ENCODE measurements at regions not wholly inside any gene's neighbourhood (a gene's known extent, or its start where the extent isn't known, plus 50 kb on each side); places are given as distances from the start of the nearest gene placed in this dataset.

DNA sequence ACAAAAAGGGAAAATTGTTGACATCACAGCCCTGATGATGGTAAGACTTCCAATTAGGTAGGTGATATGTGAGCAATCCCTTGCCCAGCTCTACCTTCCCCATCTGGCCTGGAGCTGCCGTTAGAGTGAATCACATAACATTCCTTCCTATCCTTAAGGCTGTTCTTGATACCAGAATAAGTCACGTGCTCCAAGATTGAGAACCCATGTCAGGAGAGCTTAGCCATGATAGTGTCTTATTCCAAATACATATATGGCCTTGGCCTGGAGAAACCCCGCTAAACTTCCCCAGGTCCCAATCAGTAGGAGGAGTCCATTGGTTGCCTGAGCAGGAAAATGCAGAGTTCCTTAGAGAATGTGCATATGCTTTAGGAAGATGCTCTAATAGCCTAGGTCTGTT lies 70.0 kb upstream of the ACVR2A start:
- Histone ChIP-seq H3K4me1 (ENCODE audit: control insufficient read depth in 2 of 3, insufficient read depth in 2 of 3, low read depth in 1 of 3, low read length in 3 of 3) (no peaks in the 10 kb centered on the region), H3K27me3 (ENCODE audit: control insufficient read depth, insufficient read depth, low read length) (no peaks in the 10 kb centered on the region), H3K4me3 (ENCODE audit: low read length in 3 of 3) (no peak overlapping the region), H3K27ac (ENCODE audit: low read depth in 2 of 2, low read length in 2 of 2) (no peak overlapping the region), H3K9ac (ENCODE audit: low read length in 3 of 3) (no peak overlapping the region), H3K36me3 (ENCODE audit: control insufficient read depth in 2 of 3, insufficient read depth in 3 of 3, low read length in 3 of 3) (no peaks in the 10 kb centered on the region), H3K9me3 (ENCODE audit: control insufficient read depth in 2 of 3, insufficient read depth in 1 of 3, low read length in 3 of 3) (no peaks in the 10 kb centered on the region)
- TF ChIP-seq, protein P1, sequence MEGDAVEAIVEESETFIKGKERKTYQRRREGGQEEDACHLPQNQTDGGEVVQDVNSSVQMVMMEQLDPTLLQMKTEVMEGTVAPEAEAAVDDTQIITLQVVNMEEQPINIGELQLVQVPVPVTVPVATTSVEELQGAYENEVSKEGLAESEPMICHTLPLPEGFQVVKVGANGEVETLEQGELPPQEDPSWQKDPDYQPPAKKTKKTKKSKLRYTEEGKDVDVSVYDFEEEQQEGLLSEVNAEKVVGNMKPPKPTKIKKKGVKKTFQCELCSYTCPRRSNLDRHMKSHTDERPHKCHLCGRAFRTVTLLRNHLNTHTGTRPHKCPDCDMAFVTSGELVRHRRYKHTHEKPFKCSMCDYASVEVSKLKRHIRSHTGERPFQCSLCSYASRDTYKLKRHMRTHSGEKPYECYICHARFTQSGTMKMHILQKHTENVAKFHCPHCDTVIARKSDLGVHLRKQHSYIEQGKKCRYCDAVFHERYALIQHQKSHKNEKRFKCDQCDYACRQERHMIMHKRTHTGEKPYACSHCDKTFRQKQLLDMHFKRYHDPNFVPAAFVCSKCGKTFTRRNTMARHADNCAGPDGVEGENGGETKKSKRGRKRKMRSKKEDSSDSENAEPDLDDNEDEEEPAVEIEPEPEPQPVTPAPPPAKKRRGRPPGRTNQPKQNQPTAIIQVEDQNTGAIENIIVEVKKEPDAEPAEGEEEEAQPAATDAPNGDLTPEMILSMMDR (IDR thresholded peaks at IDR 0.05; ENCODE audit: borderline replicate concordance, extremely low read depth, insufficient read depth) = no peak
- FAIRE-seq (no peak), DNase-seq (no peak)
- intact Hi-C loops (cut with DNase I) = no loop called here

DNA sequence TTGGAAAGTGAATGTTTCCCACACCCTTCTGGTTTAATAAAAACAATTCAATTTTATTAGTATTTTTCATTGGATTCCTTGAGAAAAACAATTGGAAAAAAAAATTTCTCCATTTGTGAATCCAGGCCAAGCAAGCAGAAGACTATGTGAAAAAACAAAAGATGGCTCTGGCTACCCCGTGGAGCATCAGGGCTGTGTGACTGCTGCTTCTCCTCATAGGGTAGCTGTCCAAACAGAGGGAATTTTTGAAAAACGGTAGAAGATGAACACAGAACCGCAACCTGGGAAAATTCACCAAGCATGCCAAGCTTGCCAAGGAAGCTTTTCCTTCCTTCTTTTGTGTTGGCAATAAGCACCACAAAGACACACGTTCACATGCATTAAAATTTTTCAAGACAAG lies 71.3 kb upstream of the ACVR2A start:
- Histone ChIP-seq H3K9me3 (ENCODE audit: control insufficient read depth in 2 of 3, insufficient read depth in 1 of 3, low read length in 3 of 3) (no peaks in the 10 kb centered on the region), H3K4me3 (ENCODE audit: low read length in 3 of 3) (no peak overlapping the region), H3K27ac (ENCODE audit: low read depth in 2 of 2, low read length in 2 of 2) (no peak overlapping the region), H3K4me1 (ENCODE audit: control insufficient read depth in 2 of 3, insufficient read depth in 2 of 3, low read depth in 1 of 3, low read length in 3 of 3) (no peaks in the 10 kb centered on the region), H3K9ac (ENCODE audit: low read length in 3 of 3) (no peak overlapping the region), H3K27me3 (ENCODE audit: control insufficient read depth, insufficient read depth, low read length) (no peaks in the 10 kb centered on the region), H3K36me3 (ENCODE audit: control insufficient read depth in 2 of 3, insufficient read depth in 3 of 3, low read length in 3 of 3) (no peaks in the 10 kb centered on the region)
- FAIRE-seq (no peak), DNase-seq (no peak)
- TF ChIP-seq, protein P1 (IDR thresholded peaks at IDR 0.05; ENCODE audit: borderline replicate concordance, extremely low read depth, insufficient read depth) = no peak
- intact Hi-C loops (cut with DNase I) = no loop called here

DNA sequence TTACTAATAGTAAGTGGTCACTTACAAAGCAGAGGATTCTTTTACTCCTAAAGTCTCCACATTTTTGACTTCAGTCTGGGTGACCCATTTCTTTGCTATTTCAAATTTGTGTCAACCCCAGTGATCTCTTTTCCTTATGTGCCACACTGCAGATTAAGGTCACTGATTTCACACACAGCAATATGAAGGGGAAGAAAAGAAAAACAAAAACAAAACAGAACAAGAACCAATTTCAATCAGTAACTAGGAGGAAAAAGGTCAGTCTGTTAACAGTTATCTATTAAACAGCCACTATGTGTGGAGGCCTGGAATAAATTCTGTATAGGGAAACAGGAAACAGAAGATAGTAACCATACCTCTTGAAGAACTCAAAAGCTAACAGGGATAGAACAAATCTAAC lies 72.0 kb upstream of the ACVR2A start:
- H3K27ac ChIP-seq (ENCODE audit: low read depth in 2 of 2, low read length in 2 of 2) = no peak overlapping the region
- no peaks in the 10 kb centered on the region for H3K36me3 ChIP-seq (ENCODE audit: control insufficient read depth in 2 of 3, insufficient read depth in 3 of 3, low read length in 3 of 3)
- no peaks in the 10 kb centered on the region for H3K4me1 ChIP-seq (ENCODE audit: control insufficient read depth in 2 of 3, insufficient read depth in 2 of 3, low read depth in 1 of 3, low read length in 3 of 3)
- H3K9ac ChIP-seq (ENCODE audit: low read length in 3 of 3) = no peak overlapping the region
- H3K9me3 ChIP-seq (ENCODE audit: control insufficient read depth in 2 of 3, insufficient read depth in 1 of 3, low read length in 3 of 3) = no peaks in the 10 kb centered on the region
- intact Hi-C loops (cut with DNase I) = no loop called here
- FAIRE-seq (peak; percentile 72), DNase-seq (no peak)
- TF ChIP-seq, protein P1 (IDR thresholded peaks at IDR 0.05; ENCODE audit: borderline replicate concordance, extremely low read depth, insufficient read depth) = no peak
- no peaks in the 10 kb centered on the region for H3K27me3 ChIP-seq (ENCODE audit: control insufficient read depth, insufficient read depth, low read length)
- no peak overlapping the region for H3K4me3 ChIP-seq (ENCODE audit: low read length in 3 of 3)

DNA sequence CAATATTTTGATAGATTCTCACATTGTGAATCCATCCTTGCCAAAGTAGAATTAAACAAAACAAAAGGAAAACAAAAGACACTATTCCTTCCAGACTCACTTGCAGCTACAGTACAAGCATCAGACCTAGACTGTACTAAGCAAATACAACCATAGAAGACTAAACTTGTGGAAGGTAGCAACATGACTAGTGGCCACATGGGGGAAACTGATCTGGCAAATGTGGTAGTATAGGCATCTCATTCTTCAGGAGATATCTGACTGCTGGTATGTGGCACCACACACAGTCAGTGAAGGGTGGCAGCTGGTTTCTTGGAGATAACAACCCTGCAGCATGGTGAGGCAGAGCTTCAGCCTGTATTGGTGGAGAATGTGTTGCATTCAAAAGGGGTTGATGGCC lies 81.0 kb upstream of the ACVR2A start:
- H3K4me3 ChIP-seq (ENCODE audit: low read length in 3 of 3) = no peak overlapping the region
- H3K9ac ChIP-seq (ENCODE audit: low read length in 3 of 3) = no peak overlapping the region
- intact Hi-C loops (cut with DNase I) = no loop called here
- no peak for DNase-seq
- TF ChIP-seq, protein P1 (IDR thresholded peaks at IDR 0.05; ENCODE audit: borderline replicate concordance, extremely low read depth, insufficient read depth) = no peak
- no peaks in the 10 kb centered on the region for H3K9me3 ChIP-seq (ENCODE audit: control insufficient read depth in 2 of 3, insufficient read depth in 1 of 3, low read length in 3 of 3)
- no peak overlapping the region for H3K27ac ChIP-seq (ENCODE audit: low read depth in 2 of 2, low read length in 2 of 2)
- no peaks in the 10 kb centered on the region for H3K27me3 ChIP-seq (ENCODE audit: control insufficient read depth, insufficient read depth, low read length)
- H3K4me1 ChIP-seq (ENCODE audit: control insufficient read depth in 2 of 3, insufficient read depth in 2 of 3, low read depth in 1 of 3, low read length in 3 of 3) = no peaks in the 10 kb centered on the region
- no peaks in the 10 kb centered on the region for H3K36me3 ChIP-seq (ENCODE audit: control insufficient read depth in 2 of 3, insufficient read depth in 3 of 3, low read length in 3 of 3)
- FAIRE-seq = no peak

All from kidney (tissue), 13 donors.